Calu3 (cell line): ENCODE measurements at regions not wholly inside any gene's neighbourhood (a gene's known extent, or its start where the extent isn't known, plus 50 kb on each side); places are given as distances from the start of the nearest gene placed in this dataset.

Experiments used
- BruUV-seq: library from RNA; stranded (reverse); fragments of 400-500 nt; replicated peaks from 2 replicates; lab custom pipeline; 2021; lab: Mats Ljungman, UMichigan
- CTCF ChIA-PET: fragments of 300-600 bp; sonication (Branson Sonifier 250); formaldehyde crosslinking; loops from one replicate; lab custom pipeline; 2022; ENCODE audit warnings: antibody characterized with exemption; lab: Charles Lee
- DNase-seq: peaks from one replicate; pipeline ENCODE4 v3.0.0; 2022
- H3K27ac Mint-ChIP-seq: one replicate; pipeline ENCODE4 v1.8.0; 2022; ENCODE audit warnings: mixed read lengths; ENCODE audit not compliant: unreplicated experiment
- H3K27me3 Mint-ChIP-seq: one replicate; pipeline ENCODE4 v1.8.0; 2022; ENCODE audit warnings: mixed read lengths; ENCODE audit not compliant: unreplicated experiment
- H3K36me3 Mint-ChIP-seq: one replicate; pipeline ENCODE4 v1.8.0; 2022; ENCODE audit warnings: mild to moderate bottlenecking, moderate library complexity, mixed read lengths; ENCODE audit not compliant: insufficient read depth, unreplicated experiment
- H3K4me1 Mint-ChIP-seq: one replicate; pipeline ENCODE4 v1.8.0; 2022; ENCODE audit warnings: mild to moderate bottlenecking, low read depth, mixed read lengths; ENCODE audit not compliant: unreplicated experiment
- H3K4me3 Mint-ChIP-seq: one replicate; pipeline ENCODE4 v1.8.0; 2022; ENCODE audit warnings: mild to moderate bottlenecking, low read depth, moderate library complexity, mixed read lengths; ENCODE audit not compliant: unreplicated experiment
- H3K9me3 Mint-ChIP-seq: one replicate; pipeline ENCODE4 v1.8.0; 2022; ENCODE audit warnings: low read depth, mixed read lengths; ENCODE audit not compliant: unreplicated experiment
- intact Hi-C: fragments of 100-400 bp; cut with micrococcal nuclease; formaldehyde crosslinking; loops from one replicate; pipeline ENCODE4 v1.10.0; 2022; ENCODE audit not compliant: unreplicated experiment
- TF ChIP-seq, protein P1 (sequence below): fragments of 200-600 bp; IDR thresholded peaks from one replicate; pipeline ENCODE4 v1.8.0; 2022; ENCODE audit warnings: antibody characterized with exemption; ENCODE audit not compliant: unreplicated experiment

DNA sequence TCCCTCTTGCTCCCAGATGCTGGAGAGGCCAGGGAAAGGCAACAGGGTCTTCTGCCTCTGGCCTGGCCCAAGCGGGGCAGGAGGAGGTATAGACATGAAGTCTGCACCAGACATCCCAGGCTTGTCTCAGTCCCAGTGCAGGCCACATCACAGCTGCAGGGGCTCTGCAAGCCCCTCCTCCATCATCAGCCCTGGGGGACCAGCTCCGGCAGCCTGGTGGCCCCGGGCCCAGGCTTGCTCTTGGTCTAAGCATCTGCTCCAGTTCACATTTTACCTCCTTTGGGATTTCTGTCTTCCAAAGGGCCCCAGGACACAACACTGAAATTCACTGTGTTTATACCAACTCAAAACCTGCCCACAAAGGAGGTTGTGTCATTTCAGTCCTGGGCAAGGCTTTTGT, 359.4 kb downstream of the ZNF536 start:
- no TSS peak for BruUV-seq
- no peaks in the 10 kb centered on the region for H3K27me3 Mint-ChIP-seq
- H3K9me3 Mint-ChIP-seq, result peaks cover 16% of the 10 kb centered on the region
- DNase-seq, result no peak
- CTCF ChIA-PET, result no interaction called here
- TF ChIP-seq, protein P1, sequence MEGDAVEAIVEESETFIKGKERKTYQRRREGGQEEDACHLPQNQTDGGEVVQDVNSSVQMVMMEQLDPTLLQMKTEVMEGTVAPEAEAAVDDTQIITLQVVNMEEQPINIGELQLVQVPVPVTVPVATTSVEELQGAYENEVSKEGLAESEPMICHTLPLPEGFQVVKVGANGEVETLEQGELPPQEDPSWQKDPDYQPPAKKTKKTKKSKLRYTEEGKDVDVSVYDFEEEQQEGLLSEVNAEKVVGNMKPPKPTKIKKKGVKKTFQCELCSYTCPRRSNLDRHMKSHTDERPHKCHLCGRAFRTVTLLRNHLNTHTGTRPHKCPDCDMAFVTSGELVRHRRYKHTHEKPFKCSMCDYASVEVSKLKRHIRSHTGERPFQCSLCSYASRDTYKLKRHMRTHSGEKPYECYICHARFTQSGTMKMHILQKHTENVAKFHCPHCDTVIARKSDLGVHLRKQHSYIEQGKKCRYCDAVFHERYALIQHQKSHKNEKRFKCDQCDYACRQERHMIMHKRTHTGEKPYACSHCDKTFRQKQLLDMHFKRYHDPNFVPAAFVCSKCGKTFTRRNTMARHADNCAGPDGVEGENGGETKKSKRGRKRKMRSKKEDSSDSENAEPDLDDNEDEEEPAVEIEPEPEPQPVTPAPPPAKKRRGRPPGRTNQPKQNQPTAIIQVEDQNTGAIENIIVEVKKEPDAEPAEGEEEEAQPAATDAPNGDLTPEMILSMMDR, result no peak
- no peaks in the 10 kb centered on the region for H3K36me3 Mint-ChIP-seq
- H3K4me3 Mint-ChIP-seq, result no peak overlapping the region
- intact Hi-C loops, result no loop called here
- no peaks in the 10 kb centered on the region for H3K4me1 Mint-ChIP-seq
- H3K27ac Mint-ChIP-seq, result no peak overlapping the region

- intact Hi-C loops, result no loop called here
- Mint-ChIP-seq H3K36me3 (no peaks in the 10 kb centered on the region), H3K9me3 (peaks cover 15% of the 10 kb centered on the region), H3K27ac (no peak overlapping the region), H3K4me3 (no peak overlapping the region), H3K4me1 (no peaks in the 10 kb centered on the region), H3K27me3 (no peaks in the 10 kb centered on the region)
- CTCF ChIA-PET, result no interaction called here
- TF ChIP-seq, protein P1, result no peak
- BruUV-seq, result no TSS peak
- no peak for DNase-seq
Measured at GRCh38 chr19:30729451-30729850, 357.3 kb downstream of the ZNF536 start.

DNA sequence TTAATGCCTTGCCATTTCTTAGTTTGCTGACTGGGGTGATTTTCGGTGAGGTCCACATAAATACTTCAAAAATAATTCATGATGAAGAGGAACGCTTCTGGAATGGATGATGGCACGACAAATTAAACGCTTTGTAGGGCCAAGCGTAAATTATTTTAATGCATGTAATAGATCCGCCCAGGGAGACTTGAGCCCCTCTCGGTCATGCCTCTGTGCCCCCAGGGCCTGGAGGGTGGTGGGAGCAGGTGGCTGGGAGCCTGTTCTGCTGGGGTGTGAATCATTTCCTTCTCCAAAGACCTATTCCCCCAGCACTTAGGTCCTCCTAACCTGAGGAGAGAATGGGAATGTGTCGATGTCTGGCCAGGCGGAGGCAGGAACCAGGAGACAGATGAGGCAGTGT, 350.6 kb downstream of the ZNF536 start:
- peaks cover 6% of the 10 kb centered on the region for H3K9me3 Mint-ChIP-seq
- CTCF ChIA-PET, result no interaction called here
- H3K27me3 Mint-ChIP-seq, result peaks cover 13% of the 10 kb centered on the region
- no peaks in the 10 kb centered on the region for H3K36me3 Mint-ChIP-seq
- H3K4me3 Mint-ChIP-seq, result no peak overlapping the region
- H3K4me1 Mint-ChIP-seq, result no peaks in the 10 kb centered on the region
- TF ChIP-seq, protein P1, result no peak
- no peak overlapping the region for H3K27ac Mint-ChIP-seq
- no peak for DNase-seq
- intact Hi-C loops, result no loop called here
- no TSS peak for BruUV-seq

GRCh38 chr19:30722186-30722585, 350.0 kb downstream of the ZNF536 start:
- Mint-ChIP-seq H3K4me3 (no peak overlapping the region), H3K36me3 (no peaks in the 10 kb centered on the region), H3K27ac (no peak overlapping the region), H3K4me1 (no peaks in the 10 kb centered on the region), H3K27me3 (peaks cover 13% of the 10 kb centered on the region), H3K9me3 (peaks cover 2% of the 10 kb centered on the region)
- intact Hi-C loops, result no loop called here
- DNase-seq, result no peak
- TF ChIP-seq, protein P1, result no peak
- CTCF ChIA-PET, result interaction anchor here (0.6 to 0.7 kb wide), 3 partner anchors 60 to 1338 kb away, joined by 3 to 9 read pairs (median 5); no protein-coding TSS in a partner anchor
- BruUV-seq, result no TSS peak
